Heart left ventricle (tissue), 16 donors: ENCODE measurements at regions not wholly inside any gene's neighbourhood (a gene's known extent, or its start where the extent isn't known, plus 50 kb on each side); places are given as distances from the start of the nearest gene placed in this dataset.

Experiments
- ATAC-seq, 4 donors: fragments of 200-7000 bp; cut with Tn5 transposase; one replicate each; pipeline ENCODE4 v1.9.1; 2020 to 2022; ENCODE audit warnings: moderate library complexity in 4 of 4, mild to moderate bottlenecking in 3 of 4, moderate number of reproducible peaks in 1 of 4
- DNase-seq, 5 donors: peaks; one replicate each; pipeline ENCODE4 v3.0.0-alpha.2; 2020
- H3K27ac ChIP-seq, 12 donors: fragments of 200-600 bp; sonication (generic) in 4 of 12; one replicate each; pipeline versions ENCODE4 v1.5.0 to v1.8.0; 2016 to 2022; ENCODE audit warnings: mild to moderate bottlenecking in 2 of 12
- H3K27me3 ChIP-seq, 9 donors: fragments of 200-600 bp; sonication (generic) in 2 of 9; one replicate each; pipeline versions ENCODE4 v1.5.1 to v1.8.0; 2016 to 2022; ENCODE audit warnings: mild to moderate bottlenecking in 3 of 9
- H3K36me3 ChIP-seq, 9 donors: fragments of 200-600 bp; sonication (generic) in 2 of 9; one replicate each; pipeline versions ENCODE4 v1.5.0 to v1.8.0; 2018 to 2022; ENCODE audit warnings: mild to moderate bottlenecking in 2 of 9
- H3K4me1 ChIP-seq, 12 donors: fragments of 200-600 bp; sonication (generic) in 4 of 12; one replicate each; pipeline versions ENCODE4 v1.5.0 to v1.8.0; 2016 to 2022; ENCODE audit warnings: mild to moderate bottlenecking in 3 of 12
- H3K4me3 ChIP-seq, 12 donors: fragments of 200-600 bp; sonication (generic) in 4 of 12; one replicate each; pipeline versions ENCODE4 v1.5.0 to v1.8.0; 2017 to 2022; ENCODE audit warnings: mild to moderate bottlenecking in 9 of 12, moderate library complexity in 4 of 12
- H3K9me3 ChIP-seq, 12 donors: fragments of 200-600 bp; sonication (generic) in 4 of 12; one replicate each; pipeline versions ENCODE4 v1.5.0 to v1.8.0; 2016 to 2022; ENCODE audit warnings: mild to moderate bottlenecking in 1 of 12
- CTCF ChIP-seq, 12 donors: fragments of 200-600 bp; sonication (generic) in 4 of 12; IDR thresholded peaks; one replicate each; pipeline versions ENCODE4 v1.5.0 to v1.8.0; 2018 to 2022; ENCODE audit warnings: antibody characterized with exemption in 12 of 12, mild to moderate bottlenecking in 5 of 12
- POLR2A ChIP-seq, 2 donors: fragments of 450-650 bp; IDR thresholded peaks; one replicate each; pipeline ENCODE4 v1.6.1; 2017; ENCODE audit warnings: antibody characterized with exemption in 2 of 2, mild to moderate bottlenecking in 2 of 2, moderate library complexity in 2 of 2
- WGBS, 4 donors: extraction: QIAGEN DNeasy Blood & Tissue Kit in 2 of 4; methylation state at CpG; one replicate each; pipeline versions ENCODE4 v1.1.5 to v1.1.7; 2013 to 2018; 5-methylcytosine and 5-hydroxymethylcytosine counted together
- intact Hi-C, 10 donors: fragments of 100-400 bp; cut with DNase I; formaldehyde crosslinking; loops; one replicate each; pipeline versions ENCODE4 v1.11.1 to v1.14.2; 2022
- donor health status: ischemic (EF 13 %, LVEDD 7.1; RV severe dilation, severe dysfunction).
- donor health status: healthy with polysubstance abuse.
- donor health status: DM: no; HTN: yes; CAD: no.
- donor health status: DM: no; HTN: no; CAD: no.
- donor health status: ischemic (EF 25% LVEDD 6.9; RV normal size, moderate dysfunction).
- donor health status: ischemic (EF 25% LVEDD 5.7; RV mildly dilated, moderate dysfunction).
- donor health status: healthy.
- donor health status: DM: yes; HTN: yes; CAD: no.
- donor health status: ischemic (EF 35%, LVEDD 5.7; RV mildly dilated, moderate dysfunction).
- donor health status: nonischemic (EF 11% LVEDD 7.7; RV severe dilation, severe dysfunction).
- donor health status: DM: yes; HTN: yes; CAD: no.
- donor health status: PGD.
- donor health status: ischemic (EF 29% LVEDD 5.4; RV normal size, mild dysfunction).
- donor health status: nonischemic (EF 23%, LVEDD 6.1; RV moderate dilation, normal function).

- peaks cover 0 to 26% (median 0%) of the 10 kb centered on the region in 12 donors for H3K4me1 ChIP-seq
- no peaks in the 10 kb centered on the region for H3K9me3 ChIP-seq
- peak overlapping the region in 1 of 12 donors; percentile 45 for H3K27ac ChIP-seq
- H3K4me3 ChIP-seq = no peak overlapping the region
- no peaks in the 10 kb centered on the region for H3K27me3 ChIP-seq
- 83 to 90% (median 85%) methylated on average over 3 of the region's 3 CpGs for WGBS, 4 donors
- no peak for DNase-seq
- no peak for ATAC-seq
- no peaks in the 10 kb centered on the region for H3K36me3 ChIP-seq
- intact Hi-C loops = loop anchor here in 2 of 10 donors (10.0 kb wide), 2 partner anchors 190 to 990 kb away; no protein-coding TSS in a partner anchor
- TF ChIP-seq CTCF (IDR thresholded peaks at IDR 0.05) = no peak
Observed at GRCh38 chr6:12594530-12594893, 122.1 kb upstream of the PHACTR1 start.

DNA sequence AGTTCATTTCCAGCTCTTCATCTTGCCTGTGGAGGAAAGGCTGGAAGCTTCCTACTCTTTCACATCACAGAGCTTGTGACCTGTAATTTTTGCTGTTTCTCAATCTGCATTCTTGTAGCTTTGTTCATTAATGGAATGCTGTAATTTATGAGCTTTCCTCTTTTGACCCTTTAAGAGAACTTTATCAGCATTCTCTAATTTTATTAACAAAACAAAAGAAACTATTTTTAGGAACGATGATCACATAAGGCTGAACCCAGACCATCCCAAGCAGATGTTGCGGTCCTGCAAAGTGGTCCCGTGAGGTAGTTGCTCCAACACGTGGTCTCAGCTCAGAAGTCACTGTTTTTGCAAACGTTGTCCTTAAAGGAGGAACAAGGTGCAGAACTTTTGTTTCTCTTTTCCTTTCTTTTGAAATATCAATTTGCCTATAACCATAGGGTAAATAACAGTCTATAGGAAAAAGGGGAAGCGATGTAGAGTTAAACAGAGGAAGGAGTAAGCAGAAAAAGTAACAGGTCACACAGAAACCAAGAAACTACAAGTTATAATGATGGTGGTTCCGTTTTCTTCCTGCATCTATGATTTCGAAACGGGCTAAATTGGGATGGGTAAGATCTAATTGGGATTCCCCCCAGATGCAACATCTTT lies 121.3 kb upstream of the PHACTR1 start:
- peak in 1 of 4 donors; percentile 61 for ATAC-seq
- WGBS, 4 donors = 67 to 69% (median 68%) methylated on average over 9 of the region's 9 CpGs
- no peaks in the 10 kb centered on the region for H3K27me3 ChIP-seq
- peaks cover 0 to 26% (median 0%) of the 10 kb centered on the region in 12 donors for H3K4me1 ChIP-seq
- H3K27ac ChIP-seq = peak overlapping the region in 1 of 12 donors; percentile 45
- intact Hi-C loops = loop anchor here in 2 of 10 donors (10.0 kb wide), 2 partner anchors 190 to 990 kb away; no protein-coding TSS in a partner anchor
- TF ChIP-seq CTCF (IDR thresholded peaks at IDR 0.05) (no peak), POLR2A (IDR thresholded peaks at IDR 0.05) (no peak)
- H3K4me3 ChIP-seq = peak overlapping the region in 1 of 12 donors; percentile 4
- H3K9me3 ChIP-seq = no peaks in the 10 kb centered on the region
- DNase-seq = no peak
- H3K36me3 ChIP-seq = no peaks in the 10 kb centered on the region

- Histone ChIP-seq H3K9me3 (no peaks in the 10 kb centered on the region), H3K4me3 (no peak overlapping the region), H3K27ac (no peak overlapping the region), H3K27me3 (no peaks in the 10 kb centered on the region), H3K4me1 (peaks cover 0 to 32% (median 0%) of the 10 kb centered on the region in 12 donors), H3K36me3 (no peaks in the 10 kb centered on the region)
- 76 to 89% (median 84%) methylated on average over 2 of the region's 2 CpGs for WGBS, 4 donors
- ATAC-seq (no peak), DNase-seq (no peak)
- TF ChIP-seq POLR2A (IDR thresholded peaks at IDR 0.05) (no peak), CTCF (IDR thresholded peaks at IDR 0.05) (no peak)
- intact Hi-C loops = loop anchor here in 2 of 10 donors (10.0 kb wide), 2 partner anchors 192 to 992 kb away; no protein-coding TSS in a partner anchor
Observed at GRCh38 chr6:12596731-12597130, 119.8 kb upstream of the PHACTR1 start.

GRCh38 chr6:12598919-12599318 lies 117.6 kb upstream of the PHACTR1 start:
- TF ChIP-seq CTCF (IDR thresholded peaks at IDR 0.05) (no peak), POLR2A (IDR thresholded peaks at IDR 0.05) (no peak)
- DNase-seq = no peak
- Histone ChIP-seq H3K4me1 (peaks cover 0 to 32% (median 0%) of the 10 kb centered on the region in 12 donors), H3K27me3 (no peaks in the 10 kb centered on the region), H3K36me3 (no peaks in the 10 kb centered on the region), H3K9me3 (no peaks in the 10 kb centered on the region), H3K27ac (no peak overlapping the region), H3K4me3 (no peak overlapping the region)
- 63 to 76% (median 73%) methylated on average over 2 of the region's 2 CpGs for WGBS, 4 donors
- ATAC-seq = no peak
- intact Hi-C loops = loop anchor here in 2 of 10 donors (10.0 kb wide), 2 partner anchors 194 to 994 kb away; no protein-coding TSS in a partner anchor
